ENCODE measurements at regions not wholly inside any gene's neighbourhood (a gene's known extent, or its start where the extent isn't known, plus 50 kb on each side); places are given as distances from the start of the nearest gene placed in this dataset.

DNA sequence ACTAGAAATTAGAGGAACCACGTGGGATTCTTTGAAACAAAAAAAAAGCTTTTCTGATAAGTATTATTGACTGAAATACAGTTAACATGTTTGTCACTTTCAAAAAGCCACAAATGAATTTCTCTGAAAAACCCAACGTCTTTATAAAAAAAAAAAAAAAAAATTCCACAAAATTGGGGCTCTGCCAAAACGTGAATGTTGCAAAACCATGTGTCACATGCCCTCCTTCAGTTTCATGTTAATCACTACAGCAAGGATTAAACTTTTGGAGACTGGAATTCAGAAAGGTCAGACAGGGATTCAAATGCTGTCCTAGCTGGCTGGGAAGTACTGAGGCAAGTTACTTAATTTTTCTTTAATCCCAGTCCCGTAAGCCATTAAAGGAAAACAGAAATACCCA, 278.0 kb upstream of the KLF14 start:
- Histone ChIP-seq H3K4me1 (peaks cover 0 to 99% (median 78%) of the 10 kb centered on the region in 4 donors), H3K36me3 (peaks cover 0 to 3% (median 0%) of the 10 kb centered on the region in 3 donors), H3K9me3 (no peaks in the 10 kb centered on the region), H3K27ac (peak overlapping the region; percentile 36 to 55), H3K27me3 (no peaks in the 10 kb centered on the region), H3K4me3 (no peak overlapping the region)
- intact Hi-C loops (cut with DNase I; ENCODE audit: low total_unique reads) = no loop called here
- no peak for DNase-seq
- TF ChIP-seq CTCF (IDR thresholded peaks at IDR 0.05) = peak in 1 of 2 experiments; percentile 9

DNA sequence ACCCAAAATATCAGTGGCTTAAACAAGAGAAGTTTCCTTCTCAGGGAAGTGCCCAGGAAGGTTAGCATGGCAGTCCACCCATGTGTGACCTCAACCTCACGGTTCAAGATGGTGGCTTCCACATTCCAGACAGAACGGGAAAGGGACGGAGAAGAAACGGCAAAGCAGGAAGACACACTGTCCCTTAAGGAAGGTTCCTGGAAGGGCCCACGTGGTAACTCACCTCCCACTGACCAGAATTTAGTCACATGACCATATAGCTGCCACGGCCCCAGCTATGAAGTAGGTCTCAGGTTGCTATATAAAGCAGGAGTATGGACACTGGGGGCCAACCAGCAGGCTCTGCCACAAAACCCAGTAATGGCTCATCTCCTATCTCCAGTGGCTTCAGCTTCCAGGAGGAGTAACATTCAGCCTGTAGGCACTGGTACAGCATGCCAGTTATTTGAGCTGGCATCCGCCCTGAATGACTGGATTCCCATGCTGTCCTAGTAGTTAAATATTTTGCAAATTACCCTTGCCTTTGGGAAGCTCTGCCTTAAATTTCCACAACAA, 278.5 kb upstream of the KLF14 start:
- TF ChIP-seq CTCF (IDR thresholded peaks at IDR 0.05) = no peak
- intact Hi-C loops (cut with DNase I; ENCODE audit: low total_unique reads) = no loop called here
- DNase-seq = no peak
- Histone ChIP-seq H3K27ac (peak overlapping the region; percentile 36 to 55), H3K4me3 (no peak overlapping the region), H3K4me1 (peaks cover 0 to 94% (median 73%) of the 10 kb centered on the region in 4 donors), H3K27me3 (no peaks in the 10 kb centered on the region), H3K9me3 (no peaks in the 10 kb centered on the region), H3K36me3 (peaks cover 0 to 7% (median 0%) of the 10 kb centered on the region in 3 donors)

DNA sequence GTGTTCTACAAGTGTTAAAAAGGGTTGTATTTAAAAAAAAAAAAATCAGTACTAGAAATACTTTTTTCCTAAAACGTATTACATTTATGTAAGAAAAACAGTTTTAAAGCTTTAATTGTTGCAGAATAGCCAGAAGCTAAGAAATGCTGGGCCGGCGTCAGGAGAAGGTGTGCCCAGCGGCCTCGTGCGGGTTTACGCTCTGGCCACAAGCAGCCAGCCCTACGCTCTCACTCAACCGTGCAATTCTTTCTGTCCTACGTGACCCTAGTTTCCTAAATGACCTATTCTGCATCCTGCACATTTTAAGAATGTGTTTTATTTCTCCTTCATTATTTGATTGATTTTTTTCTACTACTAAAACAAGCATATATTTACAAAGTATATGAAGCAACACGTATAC, 279.7 kb upstream of the KLF14 start:
- Histone ChIP-seq H3K36me3 (peaks cover 0 to 7% (median 0%) of the 10 kb centered on the region in 3 donors), H3K4me3 (no peak overlapping the region), H3K27ac (no peak overlapping the region), H3K27me3 (no peaks in the 10 kb centered on the region), H3K4me1 (peaks cover 0 to 92% (median 71%) of the 10 kb centered on the region in 4 donors), H3K9me3 (no peaks in the 10 kb centered on the region)
- DNase-seq = no peak
- no peak for TF ChIP-seq CTCF (IDR thresholded peaks at IDR 0.05)
- intact Hi-C loops (cut with DNase I; ENCODE audit: low total_unique reads) = no loop called here

- no peak overlapping the region for H3K4me3 ChIP-seq
- H3K9me3 ChIP-seq = no peaks in the 10 kb centered on the region
- no peak for TF ChIP-seq CTCF (IDR thresholded peaks at IDR 0.05)
- no peak overlapping the region for H3K27ac ChIP-seq
- H3K27me3 ChIP-seq = no peaks in the 10 kb centered on the region
- peaks cover 0 to 7% (median 0%) of the 10 kb centered on the region in 3 donors for H3K36me3 ChIP-seq
- H3K4me1 ChIP-seq = peaks cover 0 to 90% (median 68%) of the 10 kb centered on the region in 4 donors
- intact Hi-C loops (cut with DNase I; ENCODE audit: low total_unique reads) = no loop called here
- DNase-seq = no peak
Measured at GRCh38 chr7:131014906-131015656, 281.1 kb upstream of the KLF14 start.

DNA sequence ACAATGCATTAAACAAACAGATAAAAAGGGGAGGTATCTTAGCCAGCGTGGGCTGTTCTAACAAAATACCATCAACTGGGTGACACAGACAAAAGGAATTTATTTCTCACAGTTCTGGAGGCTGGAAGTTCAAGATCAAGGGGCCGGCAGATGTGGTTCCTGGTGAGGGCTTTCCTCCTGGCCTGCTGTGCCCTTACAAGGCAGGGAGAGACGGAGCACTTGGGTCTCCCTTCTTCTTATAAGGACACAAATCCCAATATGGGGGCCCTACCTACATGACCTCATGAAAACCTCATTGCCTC, 281.6 kb upstream of the KLF14 start:
- intact Hi-C loops (cut with DNase I; ENCODE audit: low total_unique reads) = no loop called here
- H3K36me3 ChIP-seq = peaks cover 0 to 7% (median 0%) of the 10 kb centered on the region in 3 donors
- no peak overlapping the region for H3K27ac ChIP-seq
- no peak for DNase-seq
- peaks cover 0 to 90% (median 68%) of the 10 kb centered on the region in 4 donors for H3K4me1 ChIP-seq
- no peaks in the 10 kb centered on the region for H3K9me3 ChIP-seq
- TF ChIP-seq CTCF (IDR thresholded peaks at IDR 0.05) = no peak
- H3K4me3 ChIP-seq = no peak overlapping the region
- H3K27me3 ChIP-seq = no peaks in the 10 kb centered on the region
